ENCODE measurements at regions not wholly inside any gene's neighbourhood (a gene's known extent, or its start where the extent isn't known, plus 50 kb on each side); places are given as distances from the start of the nearest gene placed in this dataset.

DNA sequence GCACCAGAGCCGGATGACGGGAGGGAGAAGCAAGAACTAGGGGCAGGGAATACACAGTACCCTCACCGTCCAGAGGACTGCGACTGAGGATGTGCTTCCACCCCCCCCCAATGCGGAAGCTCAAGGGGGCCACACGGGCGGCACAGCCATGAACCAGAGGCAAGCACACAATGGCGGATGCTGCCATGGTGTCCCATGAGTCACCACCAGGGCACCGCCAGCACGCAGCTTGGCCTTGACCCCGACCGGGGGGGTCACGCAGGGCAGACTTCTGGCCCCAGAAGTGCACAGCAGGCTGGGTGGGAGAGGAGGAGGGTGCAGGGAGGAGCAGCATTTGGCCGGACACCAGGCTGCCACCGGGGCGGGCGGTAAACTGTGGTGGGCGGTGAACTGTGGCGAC is 83.5 kb upstream of the ZNF254 start:
- ChIA-PET POLR2A (no interaction called here), CTCF (no interaction called here)
- no peaks in the 10 kb centered on the region for H3K4me1 Mint-ChIP-seq (ENCODE audit: low read depth)
- H3K27me3 Mint-ChIP-seq: no peaks in the 10 kb centered on the region
- Histone ChIP-seq H3K9me3 (ENCODE audit: control insufficient read depth in 1 of 2, insufficient read depth in 1 of 2, low read length in 2 of 2) (peaks cover 0 to 44% of the 10 kb centered on the region in 2 experiments), H3K4me1 (ENCODE audit: insufficient read depth, low read length) (no peaks in the 10 kb centered on the region), H3K4me3 (ENCODE audit: low read length) (no peak overlapping the region), H3K27ac (ENCODE audit: low read depth in 1 of 2, low read length in 2 of 2) (no peak overlapping the region), H3K36me3 (ENCODE audit: insufficient read depth, low read length) (no peaks in the 10 kb centered on the region), H3K27me3 (ENCODE audit: control insufficient read depth in 1 of 2, insufficient read depth in 2 of 2, low read length in 2 of 2) (no peaks in the 10 kb centered on the region)
- DNase-seq (no peak), ATAC-seq (ENCODE audit: poor library complexity) (no peak)
- no peak overlapping the region for H3K4me3 Mint-ChIP-seq
- H3K27ac Mint-ChIP-seq: no peak overlapping the region
- intact Hi-C loops (cut with DNase I, micrococcal nuclease): no loop called here
- H3K9me3 Mint-ChIP-seq: peaks cover 8% of the 10 kb centered on the region
- TF ChIP-seq, protein P1, sequence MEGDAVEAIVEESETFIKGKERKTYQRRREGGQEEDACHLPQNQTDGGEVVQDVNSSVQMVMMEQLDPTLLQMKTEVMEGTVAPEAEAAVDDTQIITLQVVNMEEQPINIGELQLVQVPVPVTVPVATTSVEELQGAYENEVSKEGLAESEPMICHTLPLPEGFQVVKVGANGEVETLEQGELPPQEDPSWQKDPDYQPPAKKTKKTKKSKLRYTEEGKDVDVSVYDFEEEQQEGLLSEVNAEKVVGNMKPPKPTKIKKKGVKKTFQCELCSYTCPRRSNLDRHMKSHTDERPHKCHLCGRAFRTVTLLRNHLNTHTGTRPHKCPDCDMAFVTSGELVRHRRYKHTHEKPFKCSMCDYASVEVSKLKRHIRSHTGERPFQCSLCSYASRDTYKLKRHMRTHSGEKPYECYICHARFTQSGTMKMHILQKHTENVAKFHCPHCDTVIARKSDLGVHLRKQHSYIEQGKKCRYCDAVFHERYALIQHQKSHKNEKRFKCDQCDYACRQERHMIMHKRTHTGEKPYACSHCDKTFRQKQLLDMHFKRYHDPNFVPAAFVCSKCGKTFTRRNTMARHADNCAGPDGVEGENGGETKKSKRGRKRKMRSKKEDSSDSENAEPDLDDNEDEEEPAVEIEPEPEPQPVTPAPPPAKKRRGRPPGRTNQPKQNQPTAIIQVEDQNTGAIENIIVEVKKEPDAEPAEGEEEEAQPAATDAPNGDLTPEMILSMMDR (IDR thresholded peaks at IDR 0.05): no peak
- no peaks in the 10 kb centered on the region for H3K36me3 Mint-ChIP-seq (ENCODE audit: low read depth)

DNA sequence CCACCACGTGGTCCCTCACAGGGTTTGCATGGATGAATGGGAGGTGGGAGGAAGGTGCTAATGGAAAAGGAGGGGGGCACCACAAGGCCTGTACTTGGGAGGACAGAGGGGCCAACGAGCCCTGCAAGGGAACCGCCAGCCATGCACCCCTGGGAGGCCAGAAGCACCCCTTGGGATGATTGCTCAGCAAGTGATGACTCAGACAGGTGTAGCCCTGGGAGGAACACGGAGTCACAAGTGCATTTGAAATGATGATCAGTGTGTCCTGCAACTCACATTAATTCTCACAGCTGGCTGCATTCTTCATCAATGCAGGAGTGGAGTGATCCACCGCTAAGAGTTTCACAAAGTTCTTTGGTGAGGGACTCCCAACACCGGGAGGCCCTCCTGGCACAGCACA is 82.8 kb upstream of the ZNF254 start:
- CTCF ChIA-PET: no interaction called here
- POLR2A ChIA-PET: no interaction called here
- TF ChIP-seq, protein P1 (IDR thresholded peaks at IDR 0.05): no peak
- no peaks in the 10 kb centered on the region for H3K36me3 ChIP-seq (ENCODE audit: insufficient read depth, low read length)
- DNase-seq: no peak
- peaks cover 0 to 44% of the 10 kb centered on the region in 2 experiments for H3K9me3 ChIP-seq (ENCODE audit: control insufficient read depth in 1 of 2, insufficient read depth in 1 of 2, low read length in 2 of 2)
- H3K4me1 ChIP-seq (ENCODE audit: insufficient read depth, low read length): no peaks in the 10 kb centered on the region
- no peaks in the 10 kb centered on the region for H3K4me1 Mint-ChIP-seq (ENCODE audit: low read depth)
- no peak overlapping the region for H3K4me3 Mint-ChIP-seq
- H3K27ac ChIP-seq (ENCODE audit: low read depth in 1 of 2, low read length in 2 of 2): no peak overlapping the region
- no peak overlapping the region for H3K4me3 ChIP-seq (ENCODE audit: low read length)
- no peak for ATAC-seq (ENCODE audit: poor library complexity)
- intact Hi-C loops (cut with DNase I, micrococcal nuclease): no loop called here
- H3K27me3 Mint-ChIP-seq: no peaks in the 10 kb centered on the region
- no peak overlapping the region for H3K27ac Mint-ChIP-seq
- no peaks in the 10 kb centered on the region for H3K27me3 ChIP-seq (ENCODE audit: control insufficient read depth in 1 of 2, insufficient read depth in 2 of 2, low read length in 2 of 2)
- H3K36me3 Mint-ChIP-seq (ENCODE audit: low read depth): no peaks in the 10 kb centered on the region
- H3K9me3 Mint-ChIP-seq: peaks cover 5% of the 10 kb centered on the region

DNA sequence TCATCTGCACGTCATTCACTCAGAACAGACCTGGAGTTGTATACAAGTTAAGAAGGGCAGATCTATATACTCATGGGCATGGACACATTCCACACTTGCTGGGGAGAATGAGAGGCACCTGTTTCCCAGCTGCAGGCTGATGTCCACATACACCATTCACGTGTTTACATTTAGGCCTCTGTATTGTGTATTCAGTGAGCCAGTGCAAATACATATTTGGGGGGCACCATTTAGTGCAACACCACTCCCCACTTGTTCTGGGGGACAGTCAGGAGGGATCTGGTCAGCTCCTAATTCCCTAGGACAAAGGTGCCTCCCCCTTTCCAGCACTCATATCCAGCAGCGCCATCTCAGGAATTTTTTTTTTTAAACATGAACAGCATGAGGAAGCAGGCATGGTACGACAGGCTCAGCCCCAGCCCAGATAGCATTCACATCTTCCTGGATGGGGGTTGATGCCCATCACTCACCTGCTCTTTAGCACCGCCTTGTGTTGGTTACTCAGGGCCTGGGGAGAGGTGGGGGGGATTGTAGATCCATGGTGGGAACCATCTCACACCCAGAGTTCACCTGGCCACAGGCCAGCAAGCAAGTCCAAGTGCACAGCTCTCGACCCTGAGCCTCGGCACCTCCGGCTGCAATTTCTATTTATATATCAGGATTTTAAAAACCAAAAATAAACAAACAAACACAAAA is 56.9 kb upstream of the ZNF254 start:
- H3K4me1 ChIP-seq (ENCODE audit: insufficient read depth, low read length): peaks cover 34% of the 10 kb centered on the region
- DNase-seq: no peak
- POLR2A ChIA-PET: no interaction called here
- CTCF ChIA-PET: no interaction called here
- no peaks in the 10 kb centered on the region for H3K9me3 Mint-ChIP-seq
- H3K27ac Mint-ChIP-seq: no peak overlapping the region
- no peak overlapping the region for H3K27ac ChIP-seq (ENCODE audit: low read depth in 1 of 2, low read length in 2 of 2)
- TF ChIP-seq, protein P1 (IDR thresholded peaks at IDR 0.05): no peak
- H3K9me3 ChIP-seq (ENCODE audit: control insufficient read depth in 1 of 2, insufficient read depth in 1 of 2, low read length in 2 of 2): no peaks in the 10 kb centered on the region
- peaks cover 12% of the 10 kb centered on the region for H3K36me3 Mint-ChIP-seq (ENCODE audit: low read depth)
- H3K36me3 ChIP-seq (ENCODE audit: insufficient read depth, low read length): no peaks in the 10 kb centered on the region
- ATAC-seq (ENCODE audit: poor library complexity): no peak
- H3K27me3 Mint-ChIP-seq: no peaks in the 10 kb centered on the region
- no peak overlapping the region for H3K4me3 ChIP-seq (ENCODE audit: low read length)
- peak overlapping the region; percentile 42 for H3K4me3 Mint-ChIP-seq
- no peaks in the 10 kb centered on the region for H3K27me3 ChIP-seq (ENCODE audit: control insufficient read depth in 1 of 2, insufficient read depth in 2 of 2, low read length in 2 of 2)
- intact Hi-C loops (cut with DNase I, micrococcal nuclease): loop anchor here (5.0 to 10.0 kb wide), 6 partner anchors 55 to 755 kb away; partner anchors contain the start of genes ZNF254 (in 1 of the 2), ZNF681 (in 1 of the 2), ZNF726 (in 1 of the 2) and ZNF91 (in 1 of the 2)
- peaks cover 22% of the 10 kb centered on the region for H3K4me1 Mint-ChIP-seq (ENCODE audit: low read depth)

Measured in CD4-positive, alpha-beta T cell (primary cell).